ENCODE measurements at regions not wholly inside any gene's neighbourhood (a gene's known extent, or its start where the extent isn't known, plus 50 kb on each side); places are given as distances from the start of the nearest gene placed in this dataset.

- DNase-seq (no peak), ATAC-seq (no peak)
- Mint-ChIP-seq H3K27me3 (no peaks in the 10 kb centered on the region), H3K4me3 (no peak overlapping the region), H3K27ac (no peak overlapping the region), H3K4me1 (no peaks in the 10 kb centered on the region), H3K36me3 (ENCODE audit: low read depth) (no peaks in the 10 kb centered on the region), H3K9me3 (peaks cover 10% of the 10 kb centered on the region)
Observed at GRCh38 chr10:36163827-36164226, 521.7 kb upstream of the FZD8 start.

- Mint-ChIP-seq H3K27ac (no peak overlapping the region), H3K27me3 (no peaks in the 10 kb centered on the region), H3K9me3 (peaks cover 9% of the 10 kb centered on the region), H3K4me1 (no peaks in the 10 kb centered on the region), H3K36me3 (ENCODE audit: low read depth) (no peaks in the 10 kb centered on the region), H3K4me3 (no peak overlapping the region)
- ATAC-seq (no peak), DNase-seq (no peak)
Observed at GRCh38 chr10:36157486-36157885, 515.4 kb upstream of the FZD8 start.

DNA sequence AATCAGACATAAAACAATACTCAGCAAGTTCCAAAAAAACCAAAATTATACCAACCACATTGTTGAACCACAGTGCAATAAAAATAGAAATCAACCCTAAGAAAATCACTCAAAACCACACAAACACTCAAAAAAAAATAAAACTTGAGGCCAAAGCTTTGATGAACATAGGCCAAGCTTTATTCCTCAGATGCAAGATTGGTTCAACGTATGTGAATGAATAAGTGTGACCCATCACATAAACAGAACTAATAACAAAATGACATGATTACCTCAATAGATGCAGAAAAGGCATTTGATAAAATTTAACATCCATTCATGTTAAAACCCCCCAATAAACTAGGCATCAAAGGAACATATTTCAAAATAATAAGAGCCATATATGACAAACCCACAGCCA is 506.1 kb upstream of the FZD8 start:
- Mint-ChIP-seq H3K9me3 (peaks cover 16% of the 10 kb centered on the region), H3K36me3 (ENCODE audit: low read depth) (no peaks in the 10 kb centered on the region), H3K4me3 (no peak overlapping the region)

GRCh38 chr10:36147529-36147928 is 505.4 kb upstream of the FZD8 start:
- Mint-ChIP-seq H3K36me3 (ENCODE audit: low read depth) (no peaks in the 10 kb centered on the region), H3K27me3 (no peaks in the 10 kb centered on the region), H3K4me1 (no peaks in the 10 kb centered on the region), H3K9me3 (peaks cover 16% of the 10 kb centered on the region), H3K27ac (no peak overlapping the region), H3K4me3 (no peak overlapping the region)
- ATAC-seq (no peak), DNase-seq (no peak)

More for the DNA sequence above, 506.1 kb upstream of the FZD8 start:
- H3K27ac Mint-ChIP-seq: no peak overlapping the region
- DNase-seq: no peak
- ATAC-seq: no peak
- no peaks in the 10 kb centered on the region for H3K4me1 Mint-ChIP-seq
- H3K27me3 Mint-ChIP-seq: no peaks in the 10 kb centered on the region

- DNase-seq (no peak), ATAC-seq (no peak)
- H3K4me1 Mint-ChIP-seq: no peaks in the 10 kb centered on the region
- no peaks in the 10 kb centered on the region for H3K36me3 Mint-ChIP-seq (ENCODE audit: low read depth)
- H3K4me3 Mint-ChIP-seq: no peak overlapping the region
- H3K27me3 Mint-ChIP-seq: no peaks in the 10 kb centered on the region
- H3K9me3 Mint-ChIP-seq: peaks cover 6% of the 10 kb centered on the region
- H3K27ac Mint-ChIP-seq: no peak overlapping the region
Observed at GRCh38 chr10:36141856-36142560, 499.9 kb upstream of the FZD8 start.

GRCh38 chr10:36129051-36129450 is 487.0 kb upstream of the FZD8 start:
- Mint-ChIP-seq H3K4me3 (no peak overlapping the region), H3K36me3 (ENCODE audit: low read depth) (no peaks in the 10 kb centered on the region), H3K27me3 (peaks cover 1% of the 10 kb centered on the region), H3K27ac (no peak overlapping the region), H3K9me3 (peaks cover 3% of the 10 kb centered on the region), H3K4me1 (no peaks in the 10 kb centered on the region)
- no peak for DNase-seq
- no peak for ATAC-seq

- DNase-seq (no peak), ATAC-seq (no peak)
- H3K27ac Mint-ChIP-seq: no peak overlapping the region
- H3K9me3 Mint-ChIP-seq: peaks cover 7% of the 10 kb centered on the region
- no peaks in the 10 kb centered on the region for H3K4me1 Mint-ChIP-seq
- H3K27me3 Mint-ChIP-seq: peaks cover 1% of the 10 kb centered on the region
- no peaks in the 10 kb centered on the region for H3K36me3 Mint-ChIP-seq (ENCODE audit: low read depth)
- H3K4me3 Mint-ChIP-seq: no peak overlapping the region
Observed at GRCh38 chr10:36126076-36126475, 484.0 kb upstream of the FZD8 start.

DNA sequence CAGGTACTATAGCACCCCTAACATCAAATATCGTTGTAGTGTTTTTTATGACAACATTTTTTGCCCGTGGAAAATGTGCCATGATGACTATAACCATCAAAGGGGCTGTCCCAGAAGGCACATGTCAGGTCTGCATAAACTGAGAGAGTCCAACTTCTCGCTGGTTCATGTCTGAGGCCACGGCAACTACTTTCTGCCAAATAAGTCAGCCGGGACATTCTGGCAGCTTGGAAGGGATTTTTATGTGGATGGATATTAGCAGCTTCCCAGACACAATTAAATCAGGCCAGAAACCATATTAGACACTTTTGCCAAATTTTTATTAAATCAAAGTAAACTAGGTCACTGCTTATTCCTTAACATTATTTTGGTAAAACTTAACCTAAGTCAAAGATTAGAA is 477.4 kb upstream of the FZD8 start:
- no peak for DNase-seq
- no peaks in the 10 kb centered on the region for H3K36me3 Mint-ChIP-seq (ENCODE audit: low read depth)

DNA sequence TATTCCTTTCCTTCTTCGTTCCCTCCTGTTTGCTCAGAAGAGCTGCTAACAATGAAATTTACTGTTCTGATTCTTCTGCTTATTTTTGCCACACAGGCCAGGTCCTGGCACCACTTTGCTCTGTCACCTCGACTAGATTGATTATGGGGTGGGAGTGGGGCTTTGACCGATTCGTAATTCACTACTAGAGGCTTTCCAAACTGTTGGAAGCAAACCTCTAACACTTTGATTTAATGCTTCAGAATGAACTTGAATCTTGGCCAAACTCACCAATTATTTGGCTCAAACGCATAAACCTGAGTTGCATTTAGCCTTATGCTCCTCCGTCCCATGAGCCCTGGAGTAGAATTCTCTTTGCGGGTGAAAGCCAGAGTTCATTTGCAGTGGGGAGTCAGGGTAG is 476.2 kb upstream of the FZD8 start:
- ATAC-seq: no peak
- Mint-ChIP-seq H3K9me3 (peaks cover 9% of the 10 kb centered on the region), H3K4me1 (no peaks in the 10 kb centered on the region), H3K27ac (no peak overlapping the region), H3K36me3 (ENCODE audit: low read depth) (no peaks in the 10 kb centered on the region), H3K27me3 (no peaks in the 10 kb centered on the region), H3K4me3 (no peak overlapping the region)
- no peak for DNase-seq

More for the DNA sequence above, 477.4 kb upstream of the FZD8 start:
- Mint-ChIP-seq H3K27ac (no peak overlapping the region), H3K9me3 (peaks cover 9% of the 10 kb centered on the region), H3K4me1 (no peaks in the 10 kb centered on the region), H3K27me3 (no peaks in the 10 kb centered on the region), H3K4me3 (no peak overlapping the region)
- no peak for ATAC-seq

GRCh38 chr10:36117890-36118289 is 475.8 kb upstream of the FZD8 start:
- Mint-ChIP-seq H3K27me3 (no peaks in the 10 kb centered on the region), H3K4me1 (no peaks in the 10 kb centered on the region), H3K27ac (no peak overlapping the region), H3K9me3 (peaks cover 6% of the 10 kb centered on the region), H3K36me3 (ENCODE audit: low read depth) (no peaks in the 10 kb centered on the region), H3K4me3 (no peak overlapping the region)
- ATAC-seq (no peak), DNase-seq (no peak)

GRCh38 chr10:36117231-36117630 is 475.1 kb upstream of the FZD8 start:
- Mint-ChIP-seq H3K27ac (no peak overlapping the region), H3K4me1 (no peaks in the 10 kb centered on the region), H3K4me3 (no peak overlapping the region), H3K27me3 (no peaks in the 10 kb centered on the region), H3K9me3 (peaks cover 10% of the 10 kb centered on the region), H3K36me3 (ENCODE audit: low read depth) (no peaks in the 10 kb centered on the region)
- no peak for DNase-seq
- ATAC-seq: no peak

- peaks cover 10% of the 10 kb centered on the region for H3K9me3 Mint-ChIP-seq
- H3K27me3 Mint-ChIP-seq: no peaks in the 10 kb centered on the region
- ATAC-seq (no peak), DNase-seq (no peak)
- H3K36me3 Mint-ChIP-seq (ENCODE audit: low read depth): no peaks in the 10 kb centered on the region
- no peaks in the 10 kb centered on the region for H3K4me1 Mint-ChIP-seq
- no peak overlapping the region for H3K27ac Mint-ChIP-seq
- no peak overlapping the region for H3K4me3 Mint-ChIP-seq
Observed at GRCh38 chr10:36116731-36117130, 474.6 kb upstream of the FZD8 start.

DNA sequence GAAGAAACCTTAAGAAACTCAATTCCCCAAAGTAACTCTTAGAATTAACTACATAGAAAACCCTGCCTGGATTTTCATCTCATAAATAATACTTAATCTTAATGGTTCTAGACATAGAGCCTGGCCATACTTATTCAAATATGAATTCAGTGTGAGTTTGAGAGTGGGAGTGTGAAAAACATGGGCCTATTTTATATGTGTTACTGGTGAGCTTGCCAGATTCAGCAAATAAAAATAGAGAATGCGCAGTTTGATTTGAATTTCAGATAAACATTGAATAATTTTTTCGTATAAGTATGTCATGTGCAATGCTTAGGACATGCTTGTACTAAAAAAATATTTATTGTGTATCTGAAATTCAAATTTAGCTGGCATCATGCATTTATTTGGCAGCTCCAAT is 473.9 kb upstream of the FZD8 start:
- no peaks in the 10 kb centered on the region for H3K27me3 Mint-ChIP-seq
- no peak overlapping the region for H3K27ac Mint-ChIP-seq
- DNase-seq (no peak), ATAC-seq (no peak)
- no peaks in the 10 kb centered on the region for H3K36me3 Mint-ChIP-seq (ENCODE audit: low read depth)
- H3K9me3 Mint-ChIP-seq: peaks cover 10% of the 10 kb centered on the region
- H3K4me3 Mint-ChIP-seq: no peak overlapping the region
- no peaks in the 10 kb centered on the region for H3K4me1 Mint-ChIP-seq

GRCh38 chr10:36115364-36115763 is 473.3 kb upstream of the FZD8 start:
- DNase-seq (no peak), ATAC-seq (no peak)
- peaks cover 10% of the 10 kb centered on the region for H3K9me3 Mint-ChIP-seq
- no peak overlapping the region for H3K27ac Mint-ChIP-seq
- H3K36me3 Mint-ChIP-seq (ENCODE audit: low read depth): no peaks in the 10 kb centered on the region
- no peaks in the 10 kb centered on the region for H3K27me3 Mint-ChIP-seq
- no peaks in the 10 kb centered on the region for H3K4me1 Mint-ChIP-seq
- no peak overlapping the region for H3K4me3 Mint-ChIP-seq

GRCh38 chr10:36114913-36115312 is 472.8 kb upstream of the FZD8 start:
- no peaks in the 10 kb centered on the region for H3K4me1 Mint-ChIP-seq
- no peak for ATAC-seq
- H3K4me3 Mint-ChIP-seq: no peak overlapping the region
- peaks cover 10% of the 10 kb centered on the region for H3K9me3 Mint-ChIP-seq
- no peak for DNase-seq
- no peaks in the 10 kb centered on the region for H3K36me3 Mint-ChIP-seq (ENCODE audit: low read depth)
- no peaks in the 10 kb centered on the region for H3K27me3 Mint-ChIP-seq
- H3K27ac Mint-ChIP-seq: no peak overlapping the region

- Mint-ChIP-seq H3K9me3 (peaks cover 10% of the 10 kb centered on the region), H3K4me1 (no peaks in the 10 kb centered on the region), H3K27ac (no peak overlapping the region), H3K27me3 (no peaks in the 10 kb centered on the region), H3K36me3 (ENCODE audit: low read depth) (no peaks in the 10 kb centered on the region), H3K4me3 (no peak overlapping the region)
- DNase-seq (no peak), ATAC-seq (no peak)
Observed at GRCh38 chr10:36114141-36114540, 472.0 kb upstream of the FZD8 start.

Data from activated naive CD8-positive, alpha-beta T cell treated with anti-CD3 and anti-CD28 coated beads, Interleukin-2, amount 50 U/mL, for 24 hours (primary cell).